Hepatic stellate cell (primary cell): ENCODE measurements at regions not wholly inside any gene's neighbourhood (a gene's known extent, or its start where the extent isn't known, plus 50 kb on each side); places are given as distances from the start of the nearest gene placed in this dataset.
"Not testable (repeated sequence)": the region's sequence is repeated elsewhere in the genome, so short reads cannot be mapped to it uniquely, and the experiment has no call there.

Source experiments
- DNase-seq: peaks from one replicate; pipeline ENCODE4 v3.0.0; 2011; ENCODE audit warnings: low spot score

GRCh38 chr18:41131050-41131449, 824.0 kb upstream of the PIK3C3 start:
- no peak for DNase-seq

DNA sequence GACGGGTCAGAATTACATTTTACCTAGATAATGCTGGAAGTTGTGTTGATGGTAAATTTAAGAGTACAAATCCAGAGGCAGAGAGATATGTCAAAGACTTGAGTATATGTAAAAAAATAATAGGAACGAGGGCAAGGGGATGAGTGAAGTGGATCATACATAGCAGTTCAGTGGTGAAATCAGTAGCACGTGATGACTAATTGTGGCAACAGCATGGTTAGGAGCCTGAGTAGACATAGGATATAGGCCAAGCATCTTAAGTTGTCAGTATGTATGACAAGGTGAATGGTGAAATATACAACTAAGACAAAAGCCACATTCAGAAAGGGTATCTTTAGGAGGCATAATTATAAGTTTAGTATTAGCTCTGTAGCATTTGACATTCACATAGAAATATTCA, 826.5 kb upstream of the PIK3C3 start:
- DNase-seq, result no peak

GRCh38 chr18:41128126-41128525, 826.9 kb upstream of the PIK3C3 start:
- DNase-seq, result no peak

- DNase-seq, result peak; percentile 8
Measured at GRCh38 chr18:41126541-41127235, 828.3 kb upstream of the PIK3C3 start.

DNA sequence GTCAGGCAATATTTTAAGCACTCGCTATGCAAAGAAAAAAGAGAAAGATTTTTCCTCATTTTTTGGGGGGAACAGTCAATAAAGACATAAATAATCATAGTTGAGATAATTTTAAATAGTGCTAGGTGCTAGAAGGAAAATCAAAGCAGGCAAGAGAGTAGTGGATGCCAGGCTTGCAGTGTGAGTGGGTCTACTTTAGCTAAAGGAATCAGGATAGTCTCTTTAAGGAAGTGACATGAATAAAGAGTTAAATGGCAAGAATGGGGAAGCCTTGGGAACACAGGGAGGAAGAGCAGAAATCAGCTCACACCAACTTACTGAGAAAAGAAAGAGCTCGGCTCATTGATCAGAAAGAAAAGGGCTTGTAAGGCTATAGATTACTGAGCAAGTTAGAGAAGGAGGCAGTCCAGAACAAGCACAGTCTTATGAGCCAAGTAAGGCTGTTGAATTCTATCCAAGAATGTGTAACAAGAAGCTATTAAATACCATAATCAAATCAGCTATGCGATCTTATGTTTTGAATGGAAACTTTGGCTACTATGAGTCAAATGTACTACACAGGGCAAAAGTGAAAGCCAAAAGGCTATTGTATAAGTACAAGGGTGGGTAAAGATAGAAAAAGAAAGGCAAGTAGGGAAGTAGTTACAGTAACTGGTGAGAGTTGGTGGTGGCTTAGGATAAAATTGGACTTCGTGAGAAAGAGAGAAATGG, 833.8 kb upstream of the PIK3C3 start:
- DNase-seq, result peak; percentile 1

DNA sequence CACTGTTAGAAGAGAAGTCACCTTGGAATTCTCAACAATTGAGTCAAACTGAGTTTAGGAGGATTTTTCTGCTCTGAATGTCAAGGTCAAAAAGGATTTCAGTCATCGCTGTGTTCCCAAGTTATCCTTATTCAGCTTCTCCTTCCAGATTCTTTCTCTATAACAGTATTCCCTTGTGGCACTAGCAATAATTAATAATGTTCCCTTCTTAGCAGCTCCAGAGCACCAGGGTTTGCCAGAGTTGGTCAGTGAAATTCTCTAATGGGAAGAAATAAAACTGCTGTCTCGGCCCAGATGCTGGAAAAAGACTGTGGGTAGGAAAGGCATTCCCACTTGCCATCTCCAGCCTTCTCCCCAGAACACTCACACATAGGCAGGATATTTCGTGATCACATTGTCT, 836.0 kb upstream of the PIK3C3 start:
- DNase-seq, result no peak

DNA sequence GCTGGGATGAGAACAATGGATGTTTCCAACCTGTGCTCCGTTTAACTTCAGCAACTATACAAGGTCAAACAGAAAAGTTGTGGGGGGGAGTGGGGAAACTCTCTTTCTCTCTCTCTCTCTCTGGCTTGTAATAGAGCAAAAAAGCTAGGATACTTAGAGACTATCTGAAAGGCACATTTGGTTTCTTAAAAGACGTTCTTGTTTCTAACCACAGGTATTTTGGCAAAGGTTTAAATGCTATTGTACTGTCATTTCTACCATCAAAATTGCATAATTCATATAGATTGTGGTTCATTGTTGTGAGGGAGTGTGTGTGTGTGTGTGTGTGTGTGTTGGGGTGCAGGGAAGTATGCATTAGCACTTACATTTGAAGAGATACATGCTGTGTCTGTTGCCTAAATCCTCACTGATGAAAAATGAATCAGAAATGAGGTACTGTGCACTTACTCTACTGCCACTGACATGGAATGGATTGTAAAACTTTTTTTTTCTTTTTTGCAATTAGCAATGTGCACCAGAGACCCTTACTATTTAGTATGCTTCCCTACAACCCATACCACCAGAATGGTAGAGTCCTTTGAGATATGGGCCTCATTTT, 841.0 kb upstream of the PIK3C3 start:
- no peak for DNase-seq

DNA sequence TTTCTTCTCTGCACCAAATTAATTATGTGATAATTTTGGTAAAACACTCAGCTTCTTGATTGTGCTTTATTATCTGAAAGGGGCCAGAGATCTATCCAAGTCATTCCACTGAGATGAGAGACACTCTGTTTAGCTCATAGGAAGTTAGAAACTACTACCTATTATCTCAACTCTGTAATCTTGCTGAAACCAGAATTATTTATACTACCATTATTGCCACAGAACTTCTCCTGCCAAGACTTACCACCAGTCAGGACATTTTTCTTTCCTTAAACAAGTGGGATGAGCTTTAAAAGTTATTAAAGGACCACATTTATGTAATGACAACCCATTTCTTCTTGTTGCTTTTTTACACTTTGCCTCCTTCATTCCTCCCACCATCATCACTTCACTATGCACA, 855.6 kb upstream of the PIK3C3 start:
- no peak for DNase-seq

DNA sequence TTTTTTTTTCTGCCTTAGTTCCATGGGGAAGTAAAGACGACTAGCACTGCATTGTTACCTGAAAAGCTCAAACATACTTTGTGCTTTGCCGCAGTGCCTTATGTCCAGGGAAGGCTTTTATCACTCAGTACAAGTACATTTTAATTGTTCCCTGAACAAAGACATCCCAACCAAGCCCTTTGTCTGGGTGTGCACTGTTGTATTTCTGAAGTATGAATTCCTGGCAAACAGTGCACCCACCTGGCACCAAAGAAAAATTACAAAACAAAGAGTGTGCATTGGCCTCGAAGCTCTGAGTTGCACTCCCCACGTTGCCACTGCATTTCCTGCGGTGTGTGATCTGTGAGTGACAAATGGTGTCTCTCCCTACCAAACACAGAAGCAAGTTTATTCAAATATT, 858.5 kb upstream of the PIK3C3 start:
- no peak for DNase-seq

- no peak for DNase-seq
Measured at GRCh38 chr18:41077076-41077475, 878.0 kb upstream of the PIK3C3 start.

DNA sequence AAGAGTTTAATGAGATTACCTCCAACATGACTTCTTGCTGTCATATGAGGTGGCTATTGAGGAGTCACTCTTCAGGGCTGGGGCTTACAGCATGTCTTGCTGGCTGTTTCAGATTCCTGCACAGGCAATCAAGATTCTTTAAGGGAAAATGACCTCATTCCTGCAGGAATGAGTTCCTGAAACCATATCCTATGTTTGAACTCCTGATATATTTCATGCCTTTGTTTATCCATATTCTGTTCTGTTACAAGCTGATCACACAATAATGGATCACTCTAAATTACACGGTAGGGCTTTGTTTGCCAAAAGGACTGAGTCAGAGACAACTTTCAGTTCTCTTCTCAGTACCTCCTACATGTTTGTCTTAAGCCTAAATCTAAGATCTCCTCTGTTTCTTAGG, 879.8 kb upstream of the PIK3C3 start:
- peak; percentile 14 for DNase-seq

- DNase-seq, result peak; percentile 11
Measured at GRCh38 chr18:41073372-41073954, 881.6 kb upstream of the PIK3C3 start.

DNA sequence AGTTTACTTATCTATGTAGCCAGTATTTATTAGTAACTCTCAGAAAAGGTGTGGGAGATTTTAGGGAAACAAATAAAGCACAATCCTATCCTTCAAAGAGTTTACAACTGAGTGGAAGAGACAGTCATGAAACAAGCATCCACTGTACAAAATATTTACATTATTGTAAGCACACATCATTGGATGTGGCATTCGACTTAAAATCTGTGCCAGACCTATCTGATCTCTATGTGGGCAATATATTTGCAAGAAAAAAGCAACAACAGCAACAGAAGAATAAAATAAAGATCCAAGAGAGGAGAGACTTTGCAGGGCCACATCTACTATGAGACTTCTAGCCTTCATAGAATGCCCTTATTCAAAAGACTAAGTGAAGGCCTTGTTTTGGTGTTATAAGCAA, 882.1 kb upstream of the PIK3C3 start:
- DNase-seq, result no peak

- no peak for DNase-seq
Measured at GRCh38 chr18:41071826-41072225, 883.2 kb upstream of the PIK3C3 start.

GRCh38 chr18:41069167-41069566, 885.9 kb upstream of the PIK3C3 start:
- DNase-seq, result no peak

GRCh38 chr18:41064916-41065315, 890.1 kb upstream of the PIK3C3 start:
- DNase-seq, result no peak

- DNase-seq, result no peak
Measured at GRCh38 chr18:41060967-41061366, 894.1 kb upstream of the PIK3C3 start.

- no peak for DNase-seq
Measured at GRCh38 chr18:41059126-41059415, 896.0 kb upstream of the PIK3C3 start.

- no peak for DNase-seq
Measured at GRCh38 chr18:41058351-41059125, 896.5 kb upstream of the PIK3C3 start.

GRCh38 chr18:41052625-41053024, 902.4 kb upstream of the PIK3C3 start:
- no peak for DNase-seq

DNA sequence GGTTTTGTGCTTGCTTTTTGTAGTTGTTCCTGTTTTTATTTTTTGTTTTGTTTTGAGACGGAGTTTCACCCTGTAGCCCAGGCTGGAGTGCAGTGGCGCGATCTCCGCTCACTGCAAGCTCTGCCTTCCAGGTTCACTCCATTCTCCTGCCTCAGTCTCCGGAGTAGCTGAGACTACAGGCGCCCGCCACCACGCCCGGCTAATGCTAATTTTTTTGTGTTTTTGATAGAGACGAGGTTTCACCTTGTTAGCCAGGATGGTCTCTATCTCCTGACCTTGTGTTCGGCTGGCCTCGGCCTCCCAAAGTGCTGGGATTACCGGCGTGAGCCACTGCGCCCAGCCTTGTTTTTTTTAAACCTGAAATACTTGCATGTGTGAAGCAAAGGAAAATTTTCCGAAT, 908.8 kb upstream of the PIK3C3 start:
- not testable (repeated sequence) for DNase-seq

- DNase-seq, result no peak
Measured at GRCh38 chr18:41043876-41044275, 911.2 kb upstream of the PIK3C3 start.

GRCh38 chr18:41042866-41043265, 912.2 kb upstream of the PIK3C3 start:
- no peak for DNase-seq
